ENCODE measurements at regions not wholly inside any gene's neighbourhood (a gene's known extent, or its start where the extent isn't known, plus 50 kb on each side); places are given as distances from the start of the nearest gene placed in this dataset.

- no peak for TF ChIP-seq CTCF (IDR thresholded peaks at IDR 0.05)
- no peak for TF ChIP-seq POLR2A (IDR thresholded peaks at IDR 0.05)
These were observed 330.4 kb downstream of the LPIN1 start for GRCh38 chr2:12076810-12077209.
